PC-9 (cell line): ENCODE measurements at regions not wholly inside any gene's neighbourhood (a gene's known extent, or its start where the extent isn't known, plus 50 kb on each side); places are given as distances from the start of the nearest gene placed in this dataset.

Experiments
- CTCF ChIP-seq: fragments of 200-600 bp; sonication (generic); conservative IDR thresholded peaks from 2 replicates; pipeline ENCODE4 v1.6.1; 2017; ENCODE audit warnings: mixed run types, antibody characterized with exemption, mild to moderate bottlenecking, moderate library complexity
- EZH2 ChIP-seq: fragments of 200-600 bp; sonication (generic); IDR thresholded peaks from 2 replicates; pipeline ENCODE4 v1.8.0; 2017; ENCODE audit warnings: antibody characterized with exemption, low read depth

GRCh38 chr11:81030186-81030585 is 1589.4 kb upstream of the TENM4 start:
- no peak for TF ChIP-seq CTCF
- no peak for TF ChIP-seq EZH2
